Duodenal mucosa (tissue), 2 donors: ENCODE measurements at regions not wholly inside any gene's neighbourhood (a gene's known extent, or its start where the extent isn't known, plus 50 kb on each side); places are given as distances from the start of the nearest gene placed in this dataset.

Experiments used
- H3K27ac ChIP-seq: one replicate; pipeline ENCODE4 v1.7.0; 2013; ENCODE audit warnings: low read depth, low read length
- H3K27me3 ChIP-seq, 2 donors: one replicate each; pipeline ENCODE4 v1.7.0; 2013; ENCODE audit warnings: low read length in 2 of 2, control low read depth in 1 of 2; ENCODE audit not compliant: insufficient read depth in 2 of 2, control insufficient read depth in 1 of 2
- H3K36me3 ChIP-seq, 2 donors: one replicate each; pipeline ENCODE4 v1.7.0; 2013; ENCODE audit warnings: low read length in 2 of 2, control low read depth in 1 of 2; ENCODE audit not compliant: insufficient read depth in 2 of 2, control insufficient read depth in 1 of 2
- H3K4me1 ChIP-seq, 2 donors: one replicate each; pipeline ENCODE4 v1.7.0; 2013; ENCODE audit warnings: low read length in 2 of 2, control low read depth in 1 of 2; ENCODE audit not compliant: insufficient read depth in 2 of 2, control insufficient read depth in 1 of 2
- H3K4me3 ChIP-seq, 2 donors: one replicate each; pipeline ENCODE4 v1.7.0; 2013; ENCODE audit warnings: low read length in 2 of 2, low read depth in 1 of 2
- H3K9ac ChIP-seq, 2 donors: one replicate each; pipeline ENCODE4 v1.7.0; 2013; ENCODE audit warnings: low read length in 2 of 2, low read depth in 1 of 2
- H3K9me3 ChIP-seq, 2 donors: one replicate each; pipeline ENCODE4 v1.7.0; 2013; ENCODE audit warnings: low read length in 2 of 2, control low read depth in 1 of 2; ENCODE audit not compliant: control insufficient read depth in 1 of 2

DNA sequence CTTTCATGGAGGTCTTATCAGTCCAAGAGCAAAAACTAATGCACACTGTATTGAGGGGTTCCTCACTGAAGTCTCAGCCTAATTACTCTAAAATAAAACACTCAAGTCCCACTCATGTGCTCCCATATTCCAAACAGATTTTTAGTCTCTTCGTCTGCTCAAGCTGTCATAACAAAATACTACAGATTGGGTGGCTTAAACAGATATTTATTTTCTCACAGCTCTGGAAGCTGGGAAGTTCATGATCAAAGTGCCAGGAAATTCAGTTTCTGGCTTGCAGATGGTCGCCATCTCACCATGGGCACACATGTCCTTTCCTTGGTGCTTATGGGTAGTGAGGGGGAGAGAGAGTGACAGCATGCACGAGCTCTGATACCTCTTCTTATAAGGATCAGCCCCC is 147.5 kb downstream of the ANXA2 start:
- Histone ChIP-seq H3K27me3 (peaks cover 0 to 6% of the 10 kb centered on the region in 2 donors), H3K9ac (no peak overlapping the region), H3K4me3 (no peak overlapping the region)

DNA sequence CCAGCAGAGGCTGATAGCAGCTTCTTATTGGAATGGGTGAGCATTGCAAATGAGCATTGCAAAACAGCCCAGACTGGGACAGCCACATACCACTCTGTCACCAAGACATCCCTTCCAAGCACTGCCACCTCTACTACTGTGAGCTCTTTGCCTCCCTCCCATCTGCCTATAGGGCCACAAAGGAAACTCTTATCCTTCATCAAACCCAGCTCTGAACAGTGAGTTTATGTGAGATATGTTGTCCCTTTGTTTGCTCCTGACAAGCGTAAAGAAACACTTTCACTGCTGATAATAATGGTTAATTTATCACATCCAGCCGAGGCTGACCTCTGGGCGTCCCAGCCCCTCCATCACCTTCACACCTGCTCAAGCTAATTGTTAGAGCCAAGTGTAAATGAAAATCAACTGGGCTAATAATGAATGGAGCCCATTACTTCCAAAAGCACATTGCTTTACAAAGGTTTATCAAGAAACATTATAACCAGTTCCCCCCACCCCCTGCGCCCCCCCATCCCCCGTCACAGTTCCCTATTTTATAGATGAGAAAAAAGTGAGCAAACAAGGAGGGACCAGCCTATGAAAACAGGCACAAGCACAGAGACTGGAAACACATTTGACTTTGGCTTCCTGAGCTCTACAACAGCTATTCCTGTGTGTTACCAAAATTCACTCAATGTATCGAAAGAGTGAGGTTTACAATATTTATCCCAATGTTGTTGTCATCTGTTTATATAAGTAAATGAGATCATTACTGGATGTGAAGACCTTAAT is 146.3 kb downstream of the ANXA2 start:
- Histone ChIP-seq H3K4me1 (no peaks in the 10 kb centered on the region), H3K27ac (no peak overlapping the region), H3K9me3 (no peaks in the 10 kb centered on the region), H3K27me3 (peaks cover 0 to 6% of the 10 kb centered on the region in 2 donors), H3K4me3 (no peak overlapping the region), H3K9ac (no peak overlapping the region), H3K36me3 (no peaks in the 10 kb centered on the region)

More for the DNA sequence above, 147.5 kb downstream of the ANXA2 start:
- Histone ChIP-seq H3K9me3 (no peaks in the 10 kb centered on the region), H3K36me3 (no peaks in the 10 kb centered on the region), H3K4me1 (no peaks in the 10 kb centered on the region), H3K27ac (no peak overlapping the region)

DNA sequence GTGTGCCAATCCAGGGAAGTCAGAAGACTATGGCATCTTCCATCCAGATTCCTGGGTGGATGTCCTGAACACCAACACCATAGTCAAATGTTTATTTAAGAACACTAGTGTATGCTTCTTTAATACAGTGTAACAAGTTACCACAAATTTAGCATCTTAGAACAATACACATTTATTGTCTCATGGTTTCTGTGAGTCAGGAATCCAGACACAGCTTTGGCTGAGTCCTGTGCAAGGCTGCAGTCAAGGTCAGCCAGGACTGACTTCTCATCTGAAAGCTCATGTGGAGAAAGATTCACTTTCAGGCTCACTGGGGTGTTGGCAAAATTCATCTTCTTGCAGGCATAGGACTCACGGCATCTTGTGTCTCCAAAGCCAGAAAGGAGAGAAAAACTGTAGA is 143.4 kb downstream of the ANXA2 start:
- H3K9ac ChIP-seq = no peak overlapping the region
- H3K27ac ChIP-seq = no peak overlapping the region
- no peak overlapping the region for H3K4me3 ChIP-seq
- peaks cover 0 to 10% of the 10 kb centered on the region in 2 donors for H3K27me3 ChIP-seq
- H3K4me1 ChIP-seq = no peaks in the 10 kb centered on the region
- H3K36me3 ChIP-seq = no peaks in the 10 kb centered on the region
- H3K9me3 ChIP-seq = no peaks in the 10 kb centered on the region

DNA sequence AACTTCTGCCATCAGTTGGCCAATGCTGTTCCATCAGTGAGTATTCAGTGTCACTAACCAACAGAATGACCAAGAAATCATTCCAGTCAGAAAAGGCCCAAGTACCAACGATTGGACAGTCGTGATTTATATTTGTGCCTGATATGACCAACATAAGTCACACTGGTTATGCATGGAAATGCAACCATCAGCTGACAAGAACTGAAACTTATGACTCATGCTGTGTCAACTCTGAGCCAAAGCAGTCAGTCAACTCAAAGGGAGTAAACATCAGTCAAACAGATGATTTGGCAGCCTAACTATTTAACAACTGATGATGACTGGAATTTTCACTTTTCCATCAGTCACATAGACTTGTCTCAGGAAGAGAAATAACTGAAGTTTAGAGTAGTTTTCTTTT is 142.4 kb downstream of the ANXA2 start:
- H3K9ac ChIP-seq = no peak overlapping the region
- no peak overlapping the region for H3K4me3 ChIP-seq
- H3K27ac ChIP-seq = no peak overlapping the region
- no peaks in the 10 kb centered on the region for H3K9me3 ChIP-seq
- H3K27me3 ChIP-seq = peaks cover 0 to 10% of the 10 kb centered on the region in 2 donors
- no peaks in the 10 kb centered on the region for H3K4me1 ChIP-seq
- H3K36me3 ChIP-seq = no peaks in the 10 kb centered on the region

DNA sequence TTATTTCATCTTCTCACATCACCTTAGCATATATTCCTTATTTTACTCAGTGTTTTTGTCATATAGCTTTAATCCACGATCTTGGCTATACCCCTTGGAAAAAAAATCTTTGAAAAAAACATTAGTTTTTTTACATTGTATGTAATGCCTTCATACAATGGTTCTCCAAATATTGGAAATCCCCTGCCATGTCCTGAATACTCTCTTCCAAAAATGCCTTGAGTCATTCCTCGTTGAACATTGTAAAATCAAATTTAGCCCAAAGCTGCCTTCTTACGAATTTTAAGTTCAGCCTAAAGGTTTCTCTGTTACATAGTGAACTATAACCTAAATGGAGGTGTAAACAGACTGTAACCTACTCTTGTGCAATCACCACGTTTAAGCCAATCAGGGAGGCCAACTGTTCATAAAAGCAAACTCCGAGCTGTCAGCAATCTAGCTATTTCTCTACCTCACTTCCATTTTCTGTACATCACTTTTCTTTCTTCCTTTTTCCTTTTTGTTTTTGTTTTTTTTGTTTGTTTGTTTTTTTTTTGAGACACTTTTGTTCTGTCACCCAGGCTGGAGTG is 140.1 kb downstream of the ANXA2 start:
- no peaks in the 10 kb centered on the region for H3K9me3 ChIP-seq
- H3K36me3 ChIP-seq = no peaks in the 10 kb centered on the region
- H3K4me3 ChIP-seq = no peak overlapping the region
- no peaks in the 10 kb centered on the region for H3K4me1 ChIP-seq
- H3K9ac ChIP-seq = no peak overlapping the region
- peaks cover 0 to 16% of the 10 kb centered on the region in 2 donors for H3K27me3 ChIP-seq
- no peak overlapping the region for H3K27ac ChIP-seq

DNA sequence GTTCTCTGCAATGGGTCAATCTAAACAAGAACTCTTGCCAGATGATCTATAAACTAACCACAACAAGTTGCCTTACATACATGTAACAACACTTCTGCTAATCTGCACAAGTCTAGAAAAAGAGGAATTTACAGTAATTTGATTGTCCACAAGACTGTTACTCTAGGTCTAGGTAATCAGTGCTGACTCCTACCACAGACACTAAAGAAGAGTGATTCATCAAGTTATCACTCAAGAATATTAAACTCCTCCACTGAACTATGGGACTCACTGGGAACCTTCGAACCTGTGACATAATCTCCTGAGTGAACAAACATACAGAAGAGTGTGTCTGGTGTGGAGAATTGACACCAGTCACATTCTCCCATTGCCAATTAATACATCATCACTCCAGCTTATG is 138.3 kb downstream of the ANXA2 start:
- Histone ChIP-seq H3K4me3 (no peak overlapping the region), H3K4me1 (no peaks in the 10 kb centered on the region), H3K9ac (no peak overlapping the region), H3K9me3 (no peaks in the 10 kb centered on the region), H3K27ac (no peak overlapping the region), H3K36me3 (no peaks in the 10 kb centered on the region), H3K27me3 (peaks cover 0 to 10% of the 10 kb centered on the region in 2 donors)

DNA sequence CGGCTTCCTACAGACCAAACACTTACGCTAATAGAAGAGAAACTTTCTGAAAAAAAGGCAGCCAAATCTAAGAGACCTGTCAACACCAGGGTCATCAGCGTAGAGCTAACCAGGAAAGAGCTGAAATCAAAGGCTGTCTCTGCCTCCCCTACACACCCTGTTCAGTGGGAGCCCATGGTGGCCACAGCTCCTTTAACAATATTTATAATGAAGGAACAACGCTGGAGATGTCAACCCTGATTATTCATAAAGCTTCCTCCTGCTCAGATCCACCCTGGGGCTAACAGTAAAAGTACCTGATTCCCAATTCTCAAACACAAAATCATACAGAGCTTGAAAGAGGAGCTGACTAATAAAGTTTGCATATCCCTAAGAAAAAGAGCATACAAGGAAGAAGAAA is 133.7 kb downstream of the ANXA2 start:
- no peak overlapping the region for H3K9ac ChIP-seq
- H3K9me3 ChIP-seq = no peaks in the 10 kb centered on the region
- no peaks in the 10 kb centered on the region for H3K4me1 ChIP-seq
- H3K27me3 ChIP-seq = peaks cover 2 to 6% of the 10 kb centered on the region in 2 donors
- H3K36me3 ChIP-seq = no peaks in the 10 kb centered on the region
- H3K4me3 ChIP-seq = no peak overlapping the region
- no peak overlapping the region for H3K27ac ChIP-seq

DNA sequence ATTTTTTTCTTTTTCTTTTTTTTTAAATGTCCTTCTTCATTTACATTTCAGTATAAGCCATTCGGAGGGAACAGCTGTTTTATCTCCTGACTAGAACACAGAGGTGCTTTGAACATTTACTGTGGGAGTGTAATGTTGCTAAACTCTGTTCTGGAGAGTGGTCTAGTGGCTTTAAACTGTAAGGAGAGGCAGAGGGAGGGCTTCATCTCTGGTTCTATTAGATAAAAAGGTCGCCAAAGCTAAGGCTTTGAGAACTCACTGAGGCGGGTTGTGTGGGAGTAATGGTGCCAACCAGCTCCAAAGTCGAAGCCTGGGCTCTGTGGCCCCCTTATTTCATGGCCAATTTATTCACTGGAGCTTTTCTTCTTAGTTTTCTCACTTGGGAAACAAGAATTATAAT is 133.2 kb downstream of the ANXA2 start:
- no peaks in the 10 kb centered on the region for H3K4me1 ChIP-seq
- H3K9me3 ChIP-seq = no peaks in the 10 kb centered on the region
- H3K27ac ChIP-seq = no peak overlapping the region
- peaks cover 2 to 6% of the 10 kb centered on the region in 2 donors for H3K27me3 ChIP-seq
- no peaks in the 10 kb centered on the region for H3K36me3 ChIP-seq
- H3K4me3 ChIP-seq = no peak overlapping the region
- H3K9ac ChIP-seq = no peak overlapping the region

DNA sequence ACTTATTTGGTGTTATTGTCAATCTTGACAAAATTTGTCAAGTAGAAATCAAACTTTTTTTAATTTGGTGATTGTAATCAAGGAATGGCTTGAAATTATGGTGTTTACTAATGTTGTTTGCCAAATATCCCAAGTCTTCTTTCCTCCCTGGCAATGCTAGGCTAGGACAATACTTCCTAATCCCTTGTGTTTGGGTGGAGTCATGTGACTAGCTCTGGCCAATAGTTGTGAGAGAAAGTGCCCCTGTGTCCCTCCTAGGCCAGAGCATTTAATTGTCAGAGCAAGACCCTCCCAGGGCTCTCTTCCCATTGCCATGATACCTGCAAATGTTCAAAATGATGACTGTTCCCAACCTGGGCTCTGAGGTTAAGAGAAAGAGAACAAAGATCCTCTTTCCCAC is 132.7 kb downstream of the ANXA2 start:
- Histone ChIP-seq H3K9me3 (no peaks in the 10 kb centered on the region), H3K9ac (no peak overlapping the region), H3K27ac (no peak overlapping the region), H3K4me1 (no peaks in the 10 kb centered on the region), H3K36me3 (no peaks in the 10 kb centered on the region), H3K27me3 (peaks cover 2 to 6% of the 10 kb centered on the region in 2 donors), H3K4me3 (no peak overlapping the region)

DNA sequence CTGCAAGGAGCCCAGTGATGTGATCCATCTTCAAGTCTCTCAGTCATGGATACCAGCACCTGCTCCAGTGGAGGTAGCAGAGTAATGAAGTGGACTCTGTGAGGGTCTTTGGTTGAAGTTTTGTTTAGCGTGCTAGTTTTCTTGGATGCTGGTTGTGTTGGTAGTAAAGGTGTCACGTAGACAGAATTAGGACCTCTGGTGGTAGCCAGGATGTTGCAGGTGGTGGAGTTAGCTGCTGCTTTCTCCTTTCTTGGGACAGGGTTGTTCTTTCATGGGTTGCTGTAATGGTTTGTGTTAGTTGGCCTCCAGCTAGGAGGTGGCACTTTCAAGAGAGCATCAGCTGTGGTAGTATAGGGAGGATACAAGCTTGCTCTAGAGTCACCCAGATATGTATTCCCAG is 125.2 kb downstream of the ANXA2 start:
- no peak overlapping the region for H3K9ac ChIP-seq
- H3K9me3 ChIP-seq = peaks cover 8 to 14% of the 10 kb centered on the region in 2 donors
- no peaks in the 10 kb centered on the region for H3K4me1 ChIP-seq
- H3K27me3 ChIP-seq = peaks cover 0 to under 1% of the 10 kb centered on the region in 2 donors
- H3K4me3 ChIP-seq = no peak overlapping the region
- H3K36me3 ChIP-seq = no peaks in the 10 kb centered on the region
- H3K27ac ChIP-seq = no peak overlapping the region
